HG02840 (cell line): ENCODE measurements at regions not wholly inside any gene's neighbourhood (a gene's known extent, or its start where the extent isn't known, plus 50 kb on each side); places are given as distances from the start of the nearest gene placed in this dataset.

Source experiments
- ATAC-seq: cut with Tn5 transposase; IDR thresholded peaks from one replicate; pipeline ENCODE4 v1.9.1; 2021; ENCODE audit warnings: mild to moderate bottlenecking, moderate library complexity, moderate number of reproducible peaks; ENCODE audit not compliant: unreplicated experiment, low FRiP score

GRCh38 chr21:27300770-27301169 lies 333.9 kb upstream of the ADAMTS5 start:
- no peak for ATAC-seq

- no peak for ATAC-seq
Measured at GRCh38 chr21:27298465-27298864, 331.6 kb upstream of the ADAMTS5 start.

GRCh38 chr21:27293239-27293638 lies 326.4 kb upstream of the ADAMTS5 start:
- ATAC-seq: no peak

DNA sequence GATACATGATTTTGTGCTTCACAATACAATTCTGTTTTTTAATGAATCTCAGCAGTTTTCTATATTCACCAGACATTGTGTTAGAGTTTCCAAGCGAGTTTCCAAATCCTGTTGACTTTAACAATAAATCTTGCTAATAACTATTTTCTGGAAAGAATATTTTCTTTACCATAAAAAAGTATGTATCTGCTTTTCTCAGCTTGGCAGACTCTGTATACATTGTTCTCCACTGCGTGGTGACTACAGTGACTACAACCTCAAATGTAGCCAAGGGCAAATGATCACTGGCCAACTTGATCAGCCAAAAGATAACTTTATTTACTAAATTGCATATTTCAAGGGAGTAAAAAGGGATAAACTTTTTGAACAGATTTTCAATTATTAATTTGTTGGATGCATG lies 325.9 kb upstream of the ADAMTS5 start:
- no peak for ATAC-seq

GRCh38 chr21:27292229-27292628 lies 325.3 kb upstream of the ADAMTS5 start:
- ATAC-seq: no peak

DNA sequence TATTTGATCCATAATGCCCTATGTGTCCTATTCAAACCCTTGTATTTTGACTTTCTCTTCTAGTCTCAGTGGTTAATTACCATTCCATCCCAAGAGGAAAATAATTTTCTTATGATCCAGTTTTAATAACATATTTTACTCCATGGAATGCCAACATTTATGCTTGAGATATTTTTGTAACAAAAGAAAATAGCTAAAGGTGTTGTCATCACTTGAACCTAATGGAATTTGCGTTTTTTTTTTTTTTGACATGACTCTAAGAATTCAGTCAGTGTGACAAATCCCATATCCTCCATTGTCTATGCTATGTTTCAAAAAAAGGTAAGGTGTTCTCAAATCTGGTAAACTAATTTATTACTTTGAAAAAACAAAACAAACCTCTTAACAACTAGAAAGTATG lies 324.1 kb upstream of the ADAMTS5 start:
- ATAC-seq: no peak

DNA sequence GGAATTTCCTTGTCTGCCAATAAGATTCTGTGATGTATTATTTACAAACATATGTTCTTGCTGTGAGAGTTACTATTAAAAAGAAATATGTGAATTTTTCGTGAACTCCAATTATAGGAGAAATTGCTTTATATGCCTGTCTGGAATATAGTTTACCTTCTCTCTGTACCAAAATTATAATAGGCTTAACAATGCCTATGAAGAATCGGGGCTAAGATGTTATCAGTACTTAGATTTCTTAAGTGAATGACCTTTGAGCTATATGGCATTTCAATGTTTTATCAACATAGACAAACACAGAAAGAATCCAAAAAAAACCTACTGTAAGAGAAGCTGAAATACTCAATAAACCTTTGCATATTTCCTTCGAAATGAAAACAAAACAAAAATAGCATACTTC lies 323.1 kb upstream of the ADAMTS5 start:
- no peak for ATAC-seq

GRCh38 chr21:27286760-27287159 lies 319.9 kb upstream of the ADAMTS5 start:
- ATAC-seq: no peak

GRCh38 chr21:27277110-27277509 lies 310.2 kb upstream of the ADAMTS5 start:
- ATAC-seq: no peak

DNA sequence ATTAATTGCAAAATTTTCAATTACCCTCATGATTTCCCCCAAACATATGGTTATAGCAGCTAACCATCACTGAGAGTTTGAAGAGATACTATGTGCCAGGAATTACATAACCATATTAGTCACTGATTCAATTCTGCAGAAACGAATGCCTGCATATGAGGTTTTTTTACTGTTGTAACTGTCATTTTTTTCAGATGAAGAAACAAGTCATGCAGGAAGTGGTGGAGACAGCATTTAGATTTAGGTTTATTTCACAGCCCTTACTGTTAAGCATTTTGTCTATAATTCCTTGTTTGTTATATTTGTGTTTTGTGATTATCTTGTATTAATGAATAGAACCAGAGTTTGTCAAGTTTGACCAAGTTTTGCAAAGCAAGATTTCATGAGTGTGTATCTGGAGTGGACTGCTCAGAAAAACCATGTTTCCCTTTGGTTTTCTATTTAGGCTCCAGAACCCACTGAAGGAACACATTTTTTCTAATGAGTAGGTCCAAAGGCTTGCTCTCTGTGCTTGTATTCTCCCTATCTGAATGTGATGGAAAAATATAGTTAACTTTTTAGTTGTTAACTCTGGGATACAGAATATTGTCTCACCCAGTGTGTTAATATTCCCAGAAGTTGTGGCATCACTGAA lies 308.5 kb upstream of the ADAMTS5 start:
- ATAC-seq: no peak

DNA sequence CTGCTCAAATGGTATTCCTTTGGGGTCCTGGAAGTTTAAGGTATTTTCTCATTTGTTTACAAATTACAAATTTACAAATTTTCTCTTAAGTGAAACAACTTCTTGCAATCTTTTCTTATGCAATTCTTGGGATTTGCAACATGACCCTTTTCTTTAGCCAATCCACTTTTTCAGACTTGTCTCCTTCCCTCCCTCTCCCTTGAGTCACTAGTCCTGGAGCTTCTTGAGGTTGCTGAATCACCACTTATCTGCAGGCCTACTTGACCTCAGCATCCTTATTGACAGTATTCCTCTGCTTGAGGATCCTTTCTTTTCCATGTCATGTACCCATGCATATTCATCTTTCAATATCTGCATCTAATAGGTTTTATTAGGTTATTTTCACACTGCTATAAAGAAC lies 302.8 kb upstream of the ADAMTS5 start:
- ATAC-seq: no peak

DNA sequence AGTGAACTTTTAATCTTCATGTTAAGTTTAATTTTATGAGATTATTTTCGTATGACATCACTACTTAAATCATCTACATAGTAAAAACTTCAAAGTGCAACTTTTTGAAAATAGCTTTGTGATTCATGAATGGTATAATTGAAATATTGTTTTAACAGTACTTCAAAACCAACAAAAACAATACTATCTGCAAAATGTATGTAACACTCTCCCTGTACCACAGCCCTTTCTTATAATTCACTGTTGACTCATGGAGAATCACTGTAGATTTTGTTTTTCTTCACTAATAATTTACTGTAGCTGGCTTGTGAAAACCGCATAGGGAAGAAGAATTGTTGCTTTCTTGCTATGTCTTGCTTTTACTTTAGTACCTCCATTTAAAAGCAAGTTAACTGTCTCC lies 301.4 kb upstream of the ADAMTS5 start:
- ATAC-seq: no peak

GRCh38 chr21:27265949-27266348 lies 299.1 kb upstream of the ADAMTS5 start:
- ATAC-seq: no peak

- ATAC-seq: no peak
Measured at GRCh38 chr21:27265492-27265891, 298.6 kb upstream of the ADAMTS5 start.

DNA sequence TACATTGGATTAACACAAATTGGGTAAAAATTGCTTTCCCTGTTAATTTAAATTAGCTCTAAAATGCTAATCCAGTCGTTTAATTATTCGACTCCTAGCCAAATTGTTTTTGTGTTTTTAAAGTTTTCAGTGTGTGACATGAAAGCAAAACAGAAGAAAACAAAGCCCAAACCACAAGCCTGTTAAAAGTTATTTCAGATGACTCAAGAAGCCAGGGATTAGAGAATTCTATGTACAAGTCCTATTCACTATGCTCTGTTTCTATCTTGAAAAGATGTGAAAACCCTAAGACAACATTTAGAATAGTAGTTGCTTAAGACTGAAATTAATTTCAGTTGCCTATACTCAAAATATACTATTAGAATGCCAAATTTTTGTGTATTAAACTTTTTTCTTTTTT lies 294.8 kb upstream of the ADAMTS5 start:
- ATAC-seq: no peak

GRCh38 chr21:27260728-27261127 lies 293.8 kb upstream of the ADAMTS5 start:
- ATAC-seq: no peak

- ATAC-seq: no peak
Measured at GRCh38 chr21:27258742-27259448, 292.0 kb upstream of the ADAMTS5 start.

- no peak for ATAC-seq
Measured at GRCh38 chr21:27257908-27258556, 291.1 kb upstream of the ADAMTS5 start.

DNA sequence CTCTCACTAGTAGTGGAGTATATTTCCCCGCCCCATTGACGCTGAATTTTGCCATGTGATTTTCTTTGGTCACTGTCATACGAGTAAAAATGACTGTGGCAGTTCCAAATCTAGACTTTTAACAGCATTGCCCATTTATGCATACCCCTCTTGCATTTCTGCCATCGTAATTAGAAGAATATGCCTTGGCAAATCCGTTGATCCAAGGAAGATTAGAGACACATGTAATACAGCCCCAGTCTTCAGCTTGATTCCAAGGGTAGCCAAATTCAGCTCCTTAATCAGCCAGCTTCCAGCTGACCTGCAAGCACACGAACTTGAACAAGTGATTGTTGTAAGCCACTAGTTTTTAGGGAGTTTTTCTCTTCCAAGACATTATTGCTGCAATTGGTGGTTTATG lies 290.3 kb upstream of the ADAMTS5 start:
- ATAC-seq: no peak

DNA sequence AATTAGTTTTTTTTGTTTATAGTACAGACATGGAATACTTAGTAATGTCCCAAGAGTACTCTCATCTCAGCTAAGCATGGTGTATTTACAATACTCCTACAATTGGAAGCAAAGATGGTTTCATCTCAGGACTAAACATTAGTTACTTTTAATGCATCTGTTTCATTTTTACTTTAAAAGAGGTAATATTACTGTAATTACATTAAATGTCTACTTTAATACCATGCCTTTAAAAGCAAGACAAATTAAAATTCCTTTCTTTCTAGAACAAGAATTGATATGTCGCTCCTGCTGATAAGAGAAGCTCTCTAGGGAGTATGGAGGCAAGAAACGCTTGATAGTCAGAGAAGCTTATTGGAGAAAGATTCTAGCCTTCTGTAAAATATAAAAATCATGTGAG lies 284.9 kb upstream of the ADAMTS5 start:
- no peak for ATAC-seq

DNA sequence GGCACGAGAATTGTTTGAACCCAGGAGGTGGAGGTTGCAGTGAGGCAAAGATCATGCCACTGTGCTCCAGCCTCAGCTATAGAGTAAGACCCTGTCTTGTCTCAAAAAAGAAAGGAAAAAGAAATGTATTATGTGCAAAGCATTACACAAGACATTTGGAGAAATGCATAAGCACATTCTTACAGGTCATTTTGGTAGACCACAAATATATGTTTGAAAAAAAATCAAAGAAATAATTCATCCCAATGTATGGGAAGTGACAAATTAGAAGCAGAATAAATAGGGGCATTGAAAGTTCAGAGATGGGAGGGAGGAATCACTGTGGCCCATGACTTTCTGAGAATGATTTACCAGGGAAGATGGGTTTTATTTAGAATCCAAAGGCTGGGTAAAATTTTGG lies 283.5 kb upstream of the ADAMTS5 start:
- ATAC-seq: no peak

DNA sequence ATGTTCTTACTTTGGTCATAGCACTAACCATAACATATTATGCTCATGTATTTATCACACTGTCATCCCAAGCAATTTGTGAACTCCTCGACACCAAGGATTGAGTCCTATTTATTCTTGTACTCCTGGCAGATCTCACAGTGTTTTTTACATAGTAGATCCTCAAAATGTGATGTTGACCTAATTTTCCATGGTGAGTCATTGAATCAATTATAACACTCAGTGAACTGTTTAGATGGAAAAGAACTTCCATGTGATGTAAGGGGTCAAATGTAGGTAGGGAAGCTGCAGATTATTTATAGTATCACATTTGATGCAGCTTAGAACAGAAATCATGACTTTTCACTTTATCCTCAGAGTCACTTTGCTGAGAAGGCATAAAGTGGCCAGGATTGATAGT lies 281.9 kb upstream of the ADAMTS5 start:
- no peak for ATAC-seq
